ENCODE measurements at regions not wholly inside any gene's neighbourhood (a gene's known extent, or its start where the extent isn't known, plus 50 kb on each side); places are given as distances from the start of the nearest gene placed in this dataset.

DNA sequence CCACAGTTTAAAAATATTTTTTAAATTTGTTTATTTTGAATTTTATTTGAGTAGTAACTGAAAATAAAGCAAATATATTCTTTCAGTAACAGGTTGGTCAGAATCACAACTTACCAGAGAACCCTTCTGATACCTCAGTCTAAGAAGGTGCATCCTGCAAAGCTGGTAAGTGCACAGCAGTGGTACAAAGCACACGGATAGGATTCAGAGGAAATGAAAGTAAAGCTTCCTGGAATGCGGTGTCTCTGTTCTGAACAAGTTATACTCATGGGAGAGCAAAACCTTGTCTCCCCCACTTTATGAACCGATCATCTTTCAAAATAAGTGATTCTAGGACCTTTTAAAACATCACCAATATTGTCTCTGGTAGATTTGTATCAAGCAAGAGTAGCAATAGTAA, 398.3 kb downstream of the TMX3 start:
- no peak for DNase-seq

DNA sequence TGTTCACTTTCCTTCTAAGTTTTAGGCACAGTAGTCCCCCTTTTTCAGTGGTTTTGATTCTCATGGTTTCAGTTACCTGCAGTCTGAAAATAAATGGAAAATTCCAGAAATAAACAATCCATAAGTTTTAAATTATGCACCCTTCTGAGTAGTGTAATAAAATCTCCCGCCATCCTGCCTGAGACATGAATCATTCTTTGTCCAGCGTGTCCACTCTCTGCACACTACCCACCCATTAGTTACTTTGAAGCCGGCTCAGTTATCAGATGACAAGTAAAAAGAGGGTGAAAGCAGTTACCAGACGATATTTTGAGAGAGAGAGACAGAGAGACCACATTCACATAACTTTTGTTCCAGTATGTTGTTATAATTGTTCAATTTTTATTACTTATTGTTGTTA, 400.5 kb downstream of the TMX3 start:
- no peak for DNase-seq

DNA sequence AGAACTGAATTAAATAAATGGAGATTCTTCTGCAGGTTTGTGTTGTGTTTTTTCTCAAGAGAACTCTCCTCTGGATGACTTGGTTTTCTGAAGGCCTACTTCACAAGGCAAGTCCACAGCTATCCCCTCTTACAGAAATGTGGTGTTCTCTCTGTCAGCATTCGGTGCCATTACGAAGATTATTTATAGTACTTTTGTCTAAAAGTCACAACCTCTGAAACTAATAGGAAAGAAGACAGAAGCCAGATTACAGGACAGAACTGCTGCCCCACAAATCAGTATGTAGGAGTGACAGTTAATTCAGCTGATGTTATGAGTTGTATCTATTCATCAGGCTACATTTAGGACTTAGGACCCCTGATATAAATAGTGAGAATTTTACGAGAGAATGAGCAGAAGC, 413.5 kb downstream of the TMX3 start:
- no peak for DNase-seq

DNA sequence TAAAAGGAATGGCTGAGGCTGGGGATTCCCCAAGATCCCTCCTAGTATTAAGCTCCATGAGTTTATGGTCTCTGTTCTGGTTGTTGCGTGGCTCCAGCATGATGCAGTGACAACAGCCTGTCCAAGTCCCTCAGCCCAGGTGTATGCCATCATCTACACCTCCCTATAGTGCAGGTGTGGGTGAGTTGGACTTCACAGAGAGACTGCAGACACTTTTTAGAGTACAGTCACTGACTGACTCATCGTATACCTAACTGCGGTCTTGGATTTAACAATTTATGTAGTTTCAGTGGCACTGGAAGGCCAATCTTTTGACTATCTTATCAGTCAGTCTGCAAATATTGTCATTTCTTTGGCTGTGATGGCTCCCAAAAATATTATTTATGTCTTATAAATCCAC, 415.0 kb downstream of the TMX3 start:
- no peak for DNase-seq

DNA sequence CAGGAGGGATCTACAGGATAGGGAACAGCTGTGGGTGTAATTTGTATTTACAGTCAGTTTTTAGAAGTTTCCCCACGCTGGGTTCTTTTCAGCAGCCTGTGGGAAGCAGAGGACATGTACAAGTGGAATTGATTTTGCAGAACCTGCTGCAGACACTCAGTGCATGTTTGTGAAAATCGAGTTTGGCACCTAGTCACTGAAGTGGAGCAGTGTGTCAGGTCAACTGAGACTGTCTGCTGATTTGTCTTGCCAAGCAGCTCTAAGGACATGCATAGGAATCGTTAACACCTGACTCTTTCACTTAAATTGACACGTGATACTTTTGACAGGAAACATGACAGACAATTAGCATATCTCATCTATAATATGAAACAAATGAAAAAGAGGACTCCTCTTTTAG, 416.6 kb downstream of the TMX3 start:
- no peak for DNase-seq

DNA sequence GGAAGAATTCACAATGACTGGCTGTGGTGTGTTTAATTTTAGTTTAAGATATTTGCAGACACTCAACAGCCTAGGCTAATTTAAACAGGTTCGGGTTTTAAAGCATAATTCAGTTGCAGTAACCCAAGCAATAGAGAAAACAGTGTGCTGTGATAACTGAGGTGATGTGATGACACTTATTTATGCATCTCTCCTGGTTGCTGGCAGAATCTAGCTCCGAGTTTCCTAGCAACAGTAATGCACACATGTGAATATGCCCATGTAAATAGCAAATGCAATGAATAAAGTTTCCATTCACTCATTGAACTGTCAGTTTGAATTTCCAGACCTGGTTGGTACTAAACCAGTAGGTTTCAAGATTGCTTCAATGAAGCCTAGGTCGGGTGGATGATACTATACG, 426.5 kb downstream of the TMX3 start:
- DNase-seq = no peak

DNA sequence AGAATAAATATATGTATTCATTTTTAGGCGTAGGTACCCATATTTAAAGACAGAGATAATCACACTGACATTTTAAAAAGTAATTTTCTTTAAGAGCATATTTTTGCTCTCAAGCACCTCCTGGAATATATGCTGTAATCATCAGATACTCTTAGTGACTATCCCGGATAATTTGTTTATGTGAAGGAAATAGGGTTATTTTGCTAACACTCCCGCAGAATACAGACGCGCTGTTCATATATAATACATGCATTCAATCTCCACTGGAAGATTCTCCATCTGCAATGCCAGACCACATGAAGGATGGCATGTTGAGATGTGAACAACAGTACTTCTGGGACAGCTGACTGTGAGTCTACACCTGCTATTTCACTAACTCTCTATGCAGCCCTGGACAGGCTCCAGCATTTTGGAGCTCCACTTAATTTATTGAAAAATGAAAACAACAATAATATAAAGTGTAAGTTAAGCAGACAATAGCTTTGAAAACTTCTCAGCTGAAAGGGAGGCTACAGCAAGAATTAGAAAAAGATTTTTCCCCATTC, 430.6 kb downstream of the TMX3 start:
- no peak for DNase-seq

DNA sequence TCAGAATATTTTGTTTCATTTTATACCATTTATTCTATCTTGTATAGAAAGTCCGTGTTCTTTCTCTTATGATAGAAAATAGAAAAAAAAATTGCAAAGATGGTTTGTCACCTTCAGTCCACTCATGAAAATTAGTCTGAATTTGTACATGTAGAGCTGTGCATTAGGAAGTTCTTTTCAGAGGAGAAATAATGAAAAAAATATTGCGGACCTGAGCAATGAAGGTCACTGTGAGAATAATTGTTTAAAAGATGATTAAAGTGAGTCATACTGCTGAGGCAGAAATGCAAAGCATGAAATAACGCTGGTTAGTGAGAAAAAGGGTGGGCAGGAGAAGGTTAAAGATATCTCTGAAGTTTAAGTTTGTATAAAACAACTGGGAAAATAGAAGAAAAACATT, 431.1 kb downstream of the TMX3 start:
- DNase-seq = no peak

DNA sequence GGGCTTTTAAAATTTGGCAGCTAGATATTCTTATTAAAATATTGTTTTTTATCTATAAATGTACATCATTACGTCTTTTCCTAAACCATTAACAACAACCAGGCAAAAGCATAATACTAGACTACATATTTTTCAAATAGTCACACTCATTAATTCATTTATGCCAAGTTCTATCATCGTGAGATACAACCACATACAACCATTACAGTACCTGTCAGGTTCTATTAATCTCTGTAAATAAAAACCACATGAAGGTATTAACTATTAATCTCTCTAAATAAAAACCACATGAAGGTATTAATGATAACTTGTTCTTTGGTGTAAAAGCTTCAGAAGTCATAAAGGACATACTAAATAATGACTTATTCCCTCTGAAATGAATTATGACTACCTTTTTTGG, 432.7 kb downstream of the TMX3 start:
- DNase-seq = no peak

DNA sequence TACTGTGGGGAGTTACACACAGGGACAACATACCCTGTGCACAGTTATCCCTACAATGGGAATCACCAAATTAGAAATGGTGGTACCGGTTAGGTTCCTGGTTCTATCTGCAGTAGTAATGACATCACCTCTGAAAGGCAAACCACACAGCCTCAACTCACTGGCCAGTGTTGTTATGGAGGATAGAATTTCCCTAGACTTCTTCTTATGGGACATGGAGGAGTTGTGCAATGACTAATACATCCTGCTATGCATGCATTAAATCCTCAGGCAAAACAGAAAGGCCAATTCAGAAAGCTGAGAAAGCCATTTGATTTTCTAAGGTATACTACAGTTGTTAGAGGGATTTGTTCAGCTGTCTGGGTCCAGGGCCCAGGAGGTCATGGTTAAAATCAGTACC, 439.3 kb downstream of the TMX3 start:
- DNase-seq = no peak

DNA sequence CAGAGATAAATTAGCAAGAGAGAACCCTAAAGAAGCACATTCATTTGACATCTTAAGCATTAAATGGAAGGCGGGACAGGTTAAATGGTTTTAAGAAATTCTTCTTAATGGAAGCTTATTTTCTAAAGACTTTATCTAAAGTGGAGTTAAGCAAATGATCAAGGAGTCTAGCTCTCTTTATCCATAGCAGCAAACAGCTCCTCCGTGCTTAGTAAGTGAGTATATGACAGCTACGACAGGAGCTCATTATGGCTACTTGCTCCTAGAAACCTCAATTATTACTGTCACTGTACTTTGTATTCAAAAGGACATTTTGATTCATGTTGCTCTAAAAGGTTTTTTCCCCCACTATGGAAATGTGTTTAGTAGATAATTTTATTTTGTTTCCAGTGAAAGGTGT, 444.9 kb downstream of the TMX3 start:
- DNase-seq = no peak

DNA sequence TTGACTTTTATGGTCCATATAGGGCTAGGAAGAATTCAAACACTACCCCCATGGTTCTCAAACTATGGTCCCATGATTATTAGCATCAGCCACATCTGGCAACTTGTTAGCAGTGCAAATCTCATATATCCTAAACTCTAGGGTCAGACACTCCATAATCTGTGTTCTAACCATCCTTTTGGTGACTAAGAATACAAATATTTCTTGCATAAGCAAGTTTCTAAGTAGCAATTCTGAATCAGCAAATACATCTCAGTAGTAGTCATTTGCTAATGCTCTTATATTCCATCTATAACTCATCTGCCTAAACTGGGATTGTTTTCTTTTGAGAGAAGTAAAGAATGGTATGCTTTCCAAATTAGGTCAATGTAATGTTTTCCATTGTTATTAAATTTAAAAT, 447.3 kb downstream of the TMX3 start:
- DNase-seq = no peak

DNA sequence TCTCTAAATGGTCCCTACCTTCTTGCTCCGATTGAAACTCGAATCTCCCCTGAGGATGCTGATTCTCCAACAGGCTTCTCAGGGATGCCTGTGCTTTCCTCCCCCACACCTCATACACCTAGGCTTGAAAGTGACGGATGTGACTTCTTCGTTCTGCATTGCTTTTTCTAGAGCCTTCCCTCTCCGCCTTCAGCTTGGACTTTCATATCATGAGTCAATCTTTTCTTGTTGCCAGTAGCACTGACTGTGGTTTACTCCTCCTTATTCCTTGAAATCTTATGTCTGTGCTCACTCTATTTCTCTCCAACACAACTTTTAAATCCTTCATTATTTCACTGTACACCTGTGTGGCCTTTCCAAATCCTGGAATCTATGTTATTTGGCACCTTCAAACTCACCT, 451.4 kb downstream of the TMX3 start:
- no peak for DNase-seq

DNA sequence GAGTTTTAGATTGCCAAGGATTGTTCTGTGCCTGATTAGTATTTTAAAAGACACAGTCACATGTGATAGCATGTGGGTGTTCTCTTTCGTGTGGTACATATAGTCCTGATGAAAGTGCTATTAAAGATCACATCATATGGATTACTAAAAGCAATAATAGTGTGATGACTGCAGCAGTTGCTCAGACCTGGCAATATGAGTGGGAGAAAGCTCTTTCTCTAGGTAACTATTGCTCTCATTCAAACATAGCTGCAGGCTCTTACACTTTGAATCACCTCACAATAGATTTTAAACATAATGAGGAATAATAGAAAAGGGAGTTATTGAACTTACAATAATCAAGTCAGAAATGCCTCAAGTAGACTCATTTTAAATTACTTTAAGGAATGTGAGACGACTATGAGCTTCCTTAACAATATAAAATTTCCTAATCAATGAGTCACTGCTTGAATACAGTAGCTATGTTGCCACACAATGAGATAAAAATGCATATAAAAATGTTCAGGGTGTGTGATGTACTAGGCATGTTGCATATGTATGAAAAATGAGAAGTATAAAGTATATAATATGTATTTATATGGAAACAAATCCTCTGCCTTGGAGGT, 452.1 kb downstream of the TMX3 start:
- DNase-seq = no peak

DNA sequence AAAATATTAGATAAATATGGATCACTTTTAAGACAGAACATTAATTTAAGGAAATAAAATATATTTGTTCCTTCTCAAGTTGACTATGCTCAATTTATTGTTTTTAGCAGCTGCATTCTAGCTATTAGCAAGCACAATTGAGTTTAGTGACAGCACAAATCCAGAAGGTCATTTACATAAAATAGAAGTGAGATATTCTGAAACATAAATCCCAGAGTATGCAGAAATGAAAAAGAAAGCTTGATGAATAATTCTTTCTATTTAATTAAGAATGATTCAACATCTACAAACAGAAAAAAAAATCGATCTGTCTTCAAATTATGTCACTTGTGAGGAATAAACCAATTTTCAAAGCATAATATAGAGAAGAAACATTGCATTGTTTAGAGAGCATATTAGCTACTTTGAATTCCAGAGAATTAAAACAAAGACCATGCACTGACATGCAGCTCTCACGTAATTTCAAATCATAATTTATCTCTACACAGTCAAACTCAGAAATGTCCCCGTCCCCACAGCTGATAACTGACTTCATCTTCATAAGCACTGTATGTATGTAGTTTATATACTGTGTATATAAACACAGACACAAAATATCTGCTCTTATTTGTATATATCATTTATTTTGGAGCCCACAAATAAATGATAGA, 458.4 kb downstream of the TMX3 start:
- no peak for DNase-seq

DNA sequence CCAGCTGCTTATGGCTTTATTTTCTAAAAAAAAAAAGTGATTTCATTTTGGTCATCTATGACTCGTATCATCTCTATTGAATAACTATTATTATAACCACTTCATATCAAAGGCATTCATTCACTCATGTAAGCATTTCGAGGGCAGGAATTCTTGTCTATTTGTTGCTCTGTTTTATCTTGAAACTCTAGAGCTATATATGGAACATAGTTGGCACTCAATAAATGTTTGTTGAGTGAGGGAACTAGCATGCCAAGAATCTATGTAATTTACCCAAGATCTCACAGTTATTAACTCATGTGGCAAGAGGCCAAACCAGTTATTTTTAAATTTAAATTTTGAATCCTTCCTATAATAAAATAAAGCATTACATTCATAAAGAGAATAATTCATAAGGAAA, 470.1 kb downstream of the TMX3 start:
- no peak for DNase-seq

DNA sequence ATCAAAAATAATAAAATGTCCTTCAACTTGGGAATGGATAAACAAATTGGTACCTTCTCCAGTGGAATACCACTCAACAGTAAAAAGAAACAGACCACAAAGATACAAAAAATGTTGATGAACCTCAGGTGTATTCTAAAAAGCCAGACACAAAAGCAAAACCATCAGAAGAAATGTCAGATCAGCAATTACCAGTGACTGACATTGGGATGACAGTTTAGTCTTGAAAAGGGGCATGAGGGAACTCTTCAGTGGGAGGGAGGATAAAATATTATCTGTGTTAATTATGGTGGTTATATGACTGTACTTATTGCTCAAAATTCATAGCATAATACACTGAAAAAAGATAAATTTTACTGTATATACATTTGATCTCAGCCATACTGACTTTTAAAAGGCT, 473.0 kb downstream of the TMX3 start:
- DNase-seq = no peak

DNA sequence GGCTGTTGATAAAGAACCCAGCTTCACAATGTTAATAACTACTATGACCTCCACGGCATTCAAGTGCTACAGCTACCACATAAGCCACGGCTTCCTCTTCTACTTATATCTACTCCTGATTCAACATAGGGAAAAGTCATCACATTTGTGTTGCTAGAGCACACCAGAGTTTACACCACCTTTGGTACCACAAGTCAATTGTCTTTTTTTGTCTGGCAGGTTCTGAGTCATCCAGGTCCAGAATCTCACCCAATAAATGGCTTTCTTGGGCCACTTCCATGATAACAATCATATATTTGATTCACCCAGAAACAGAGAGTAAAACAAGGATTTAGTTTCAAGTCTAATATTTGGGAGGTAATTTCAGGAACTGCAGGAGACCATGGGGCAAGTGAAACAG, 480.2 kb downstream of the TMX3 start:
- DNase-seq = no peak

DNA sequence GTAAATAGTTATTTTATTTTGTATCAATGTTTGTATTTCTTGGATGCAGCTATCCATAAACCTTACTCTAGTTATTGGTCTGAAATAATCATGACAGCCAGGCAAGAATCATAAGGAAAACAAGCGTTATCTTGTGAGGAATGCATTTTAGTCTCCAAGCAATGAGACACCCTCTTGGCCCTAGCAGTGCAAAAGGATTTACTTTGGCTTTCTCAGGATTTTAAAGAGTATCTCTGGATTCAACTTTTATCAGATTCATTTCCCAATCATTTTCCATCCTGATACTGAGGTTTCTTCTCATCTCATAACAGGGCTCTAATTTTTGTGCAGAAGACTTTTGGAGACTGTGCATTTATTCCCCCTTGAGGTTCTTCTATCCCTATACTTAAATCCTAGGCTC, 480.8 kb downstream of the TMX3 start:
- DNase-seq = no peak

DNA sequence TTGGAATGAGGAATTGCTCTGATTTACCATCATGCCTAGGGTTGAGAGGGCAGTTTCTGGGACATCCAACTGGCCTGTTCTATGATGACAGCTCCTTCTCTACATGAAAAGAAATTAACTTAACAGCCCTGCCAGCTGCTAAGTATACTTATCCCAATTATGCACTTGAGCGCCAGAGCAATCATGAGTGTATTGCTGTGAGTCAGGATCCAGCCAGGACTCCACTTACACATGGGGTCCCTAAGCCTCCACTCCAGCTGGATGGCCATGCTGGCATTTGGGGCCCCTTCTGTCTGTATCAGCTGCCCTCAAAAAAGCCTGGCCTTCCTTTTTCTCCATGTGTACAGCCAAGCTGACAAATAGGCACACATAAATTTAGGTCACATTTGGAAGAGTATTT, 481.9 kb downstream of the TMX3 start:
- no peak for DNase-seq

DNA sequence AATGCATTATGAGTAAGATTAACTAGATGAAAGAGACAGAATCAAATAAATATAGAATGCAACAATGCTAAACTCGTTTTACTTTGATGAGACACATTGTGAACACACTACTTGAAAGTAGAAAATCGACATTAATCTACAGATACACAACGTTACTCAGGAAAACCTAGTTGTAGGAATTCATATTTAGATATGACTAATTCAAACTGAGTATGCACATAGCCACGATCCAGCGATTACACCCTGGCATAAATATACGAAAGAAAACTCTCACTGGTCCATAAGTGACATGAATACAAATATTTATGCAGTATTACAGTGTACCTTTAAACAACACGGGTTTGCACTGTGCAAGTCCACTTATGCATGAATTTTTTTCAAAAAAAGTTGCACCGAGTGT, 485.6 kb downstream of the TMX3 start:
- DNase-seq = no peak

DNA sequence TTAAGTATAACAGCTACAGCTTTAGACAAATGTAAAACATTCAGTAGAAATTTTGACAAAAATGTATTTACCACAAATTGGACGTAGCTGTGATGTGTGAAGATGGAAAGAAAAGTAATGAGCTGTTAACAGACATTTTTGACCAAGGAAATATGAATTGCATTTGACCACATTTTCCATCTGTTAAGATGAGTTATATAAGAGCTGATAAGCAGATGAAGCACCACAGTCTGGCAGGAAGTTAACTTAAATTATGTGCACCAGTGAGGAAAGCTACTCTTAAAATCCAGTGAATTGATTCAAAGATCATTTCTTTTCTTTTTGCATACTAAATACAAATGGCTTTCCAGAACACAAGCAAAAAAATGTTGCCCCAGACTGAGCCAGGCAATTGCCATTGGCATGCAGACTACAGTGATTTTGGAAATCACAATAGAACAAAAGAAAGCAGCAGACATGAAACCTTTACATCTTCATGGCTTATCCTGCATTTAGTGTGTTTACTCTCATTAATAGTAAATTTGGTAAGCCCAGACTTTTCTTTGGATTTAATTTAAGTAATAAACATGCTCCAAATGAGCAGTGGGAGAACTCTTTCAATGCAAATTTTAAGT, 493.7 kb downstream of the TMX3 start:
- no peak for DNase-seq

DNA sequence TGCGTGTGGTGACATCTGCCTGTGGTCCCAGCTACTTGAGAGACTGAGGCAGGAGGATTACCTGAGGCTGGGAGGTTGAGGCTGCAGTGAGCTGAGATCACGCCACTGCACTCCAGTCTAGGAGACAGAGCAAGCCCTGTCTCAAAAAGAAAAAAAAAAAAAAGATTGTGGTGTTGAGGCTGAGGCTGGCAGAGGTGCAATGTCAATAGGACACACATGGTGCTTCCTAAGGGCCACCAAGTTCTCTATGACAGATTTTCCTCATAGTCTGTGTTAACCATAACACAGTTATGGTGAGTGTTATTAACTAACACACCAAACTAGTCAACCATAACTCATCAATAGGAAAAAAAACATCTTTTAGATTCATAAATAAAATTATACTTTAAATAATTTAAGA, 494.4 kb downstream of the TMX3 start:
- no peak for DNase-seq

DNA sequence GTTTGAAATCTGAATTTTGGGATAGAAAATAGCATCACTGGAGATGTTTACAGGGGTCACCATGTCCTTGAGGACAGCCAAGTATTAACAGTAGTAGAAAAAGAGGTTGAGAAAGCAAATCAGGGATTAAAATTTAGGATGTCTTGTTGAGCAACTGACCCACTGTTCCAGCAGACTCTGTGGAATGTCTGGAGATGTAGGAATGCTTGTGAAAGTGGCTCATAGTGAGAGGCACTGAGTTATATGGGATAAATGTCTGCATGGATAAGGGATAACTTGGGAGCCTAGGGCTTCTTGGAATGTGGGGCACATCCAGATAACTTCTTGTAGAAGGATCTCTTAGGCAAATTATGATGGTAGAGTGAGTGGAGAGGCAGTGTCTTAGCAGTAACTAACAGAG, 495.0 kb downstream of the TMX3 start:
- DNase-seq = no peak

DNA sequence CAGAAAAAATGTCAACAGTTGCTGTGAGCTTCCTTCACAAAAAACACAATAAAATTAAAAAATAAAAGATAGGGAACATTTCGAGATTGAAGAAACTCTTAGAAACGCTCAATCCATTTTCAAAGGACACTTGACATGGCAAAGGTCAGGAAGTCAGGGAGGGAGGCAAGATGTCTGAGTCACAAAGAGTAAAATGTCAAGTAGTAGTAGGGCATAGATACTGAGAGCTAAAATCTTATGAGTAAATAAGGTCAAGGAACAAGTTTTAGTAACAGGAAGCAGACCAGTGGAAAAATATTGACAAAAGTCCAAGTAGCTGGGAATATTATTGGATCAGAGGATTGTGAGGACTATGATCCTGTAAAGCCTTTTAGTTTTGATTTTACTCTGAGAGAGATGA, 495.6 kb downstream of the TMX3 start:
- no peak for DNase-seq

Data from T1000 (cell line).